Endothelial cell of umbilical vein (primary cell): ENCODE measurements at regions not wholly inside any gene's neighbourhood (a gene's known extent, or its start where the extent isn't known, plus 50 kb on each side); places are given as distances from the start of the nearest gene placed in this dataset.

Source experiments
- BruUV-seq: library from RNA; stranded (reverse); fragments of 400-500 nt; replicated peaks from 2 replicates; lab custom pipeline; 2021; lab: Mats Ljungman, UMichigan
- CTCF ChIA-PET: fragments of 300-600, 350-600 bp; sonication (Branson Sonifier 250); formaldehyde crosslinking; loops from one replicate; lab custom pipeline; 2021; ENCODE audit warnings: antibody characterized with exemption, inconsistent platforms; lab: Charles Lee
- POLR2A ChIA-PET: fragments of 300-600, 350-600 bp; sonication (Branson Sonifier 250); formaldehyde crosslinking; loops from one replicate; lab custom pipeline; 2021; ENCODE audit warnings: antibody characterized with exemption, inconsistent platforms; lab: Charles Lee
- DNase-seq: peaks from one replicate; pipeline ENCODE4 v3.0.0-alpha.2; 2011; ENCODE audit warnings: low read depth, low spot score
- FAIRE-seq: peaks from 2 replicates; lab custom pipeline; 2011; peaks lifted over from hg19 to GRCh38; lab: Jason Lieb, UNC
- H2AFZ ChIP-seq: 2 replicates; pipeline ENCODE4 v1.6.0; 2012; ENCODE audit warnings: low read depth, low read length, control low read depth, inconsistent platforms
- H3K27ac ChIP-seq: 2 replicates; pipeline ENCODE4 v1.5.1; 2011; ENCODE audit warnings: low read depth, mild to moderate bottlenecking, control low read depth, low read length, moderate library complexity; ENCODE audit not compliant: insufficient read depth
- H3K27me3 ChIP-seq, 2 experiments: 2 replicates each; pipeline versions ENCODE4 v1.6.0 to v1.6.1; 2011; ENCODE audit warnings: low read length in 2 of 2, mixed read lengths in 1 of 2; ENCODE audit not compliant: control insufficient read depth in 2 of 2, insufficient read depth in 2 of 2
- H3K36me3 ChIP-seq, 2 experiments: 2 replicates in 1 of 2; 3 replicates in 1 of 2; pipeline ENCODE4 v1.5.1; 2011; ENCODE audit warnings: low read length in 2 of 2, mild to moderate bottlenecking in 1 of 2, moderate library complexity in 1 of 2; ENCODE audit not compliant: control insufficient read depth in 2 of 2, insufficient read depth in 2 of 2; ENCODE audit errors: extremely low read depth in 1 of 2
- H3K4me1 ChIP-seq: 3 replicates; pipeline ENCODE4 v1.5.1; 2011; ENCODE audit warnings: mild to moderate bottlenecking, low read length; ENCODE audit not compliant: control insufficient read depth, insufficient read depth; ENCODE audit errors: extremely low read depth
- H3K4me2 ChIP-seq: 2 replicates; pipeline ENCODE4 v1.6.1; 2011; ENCODE audit warnings: low read length, control low read depth, mixed read lengths; ENCODE audit not compliant: insufficient read depth
- H3K4me3 ChIP-seq, 3 experiments: fragments of 200-600 bp in 1 of 3; sonication (generic), shearing (Covaris generic) in 1 of 3; replicated peaks in 1 of 3; 2 replicates each; pipeline ENCODE4 v1.5.1; 2011 to 2016; ENCODE audit warnings: control low read depth in 3 of 3, low read length in 3 of 3, mild to moderate bottlenecking in 2 of 3, inconsistent platforms in 1 of 3, low read depth in 1 of 3, moderate library complexity in 1 of 3; ENCODE audit not compliant: insufficient read depth in 1 of 3
- H3K79me2 ChIP-seq: 2 replicates; pipeline ENCODE4 v1.6.0; 2012; ENCODE audit warnings: low read length, inconsistent platforms; ENCODE audit not compliant: control insufficient read depth, insufficient read depth
- H3K9ac ChIP-seq: replicated peaks from 2 replicates; pipeline ENCODE3; 2011; ENCODE audit warnings: low read length, control low read depth; ENCODE audit not compliant: insufficient read depth; ENCODE audit errors: extremely low read depth
- H3K9me1 ChIP-seq: replicated peaks from 3 replicates; pipeline ENCODE4 v1.6.0; 2011; ENCODE audit warnings: mild to moderate bottlenecking, low read length; ENCODE audit not compliant: control insufficient read depth, insufficient read depth; ENCODE audit errors: extremely low read depth
- H3K9me3 ChIP-seq: replicated peaks from 2 replicates; pipeline ENCODE4 v1.5.1; 2012; ENCODE audit warnings: low read length, inconsistent platforms; ENCODE audit not compliant: control insufficient read depth, insufficient read depth
- H4K20me1 ChIP-seq: replicated peaks from 2 replicates; pipeline ENCODE3; 2011; ENCODE audit warnings: mild to moderate bottlenecking, low read length; ENCODE audit not compliant: control insufficient read depth, insufficient read depth; ENCODE audit errors: extremely low read depth
- CTCF ChIP-seq, 2 donors: IDR thresholded peaks; 1 replicate in 1 of 2; 2 replicates in 1 of 2; pipeline ENCODE4 v1.5.1; 2011; ENCODE audit warnings: low read length in 2 of 2, mild to moderate bottlenecking in 2 of 2, moderate library complexity in 2 of 2, control low read depth in 1 of 2, inconsistent platforms in 1 of 2, low read depth in 1 of 2; ENCODE audit not compliant: insufficient read depth in 1 of 2; ENCODE audit errors: extremely low read depth in 1 of 2
- EZH2 ChIP-seq: IDR thresholded peaks from 2 replicates; pipeline ENCODE4 v1.6.1; 2012; ENCODE audit warnings: borderline replicate concordance, low read depth, mild to moderate bottlenecking, moderate library complexity, low read length, inconsistent platforms; ENCODE audit not compliant: severe bottlenecking
- FOS ChIP-seq: IDR thresholded peaks from 2 replicates; pipeline ENCODE4 v1.6.1; 2011; ENCODE audit warnings: mild to moderate bottlenecking, low read length, moderate library complexity, borderline replicate concordance; ENCODE audit not compliant: insufficient read depth
- GATA2 ChIP-seq: IDR thresholded peaks from 2 replicates; pipeline ENCODE4 v1.7.0; 2011; ENCODE audit warnings: low read depth, mild to moderate bottlenecking, moderate library complexity, mixed read lengths, low read length; ENCODE audit not compliant: insufficient read length, insufficient read depth
- JUN ChIP-seq: IDR thresholded peaks from 2 replicates; pipeline ENCODE4 v1.6.1; 2011; ENCODE audit warnings: borderline replicate concordance, low read depth; ENCODE audit not compliant: insufficient read length, insufficient read depth
- MYC ChIP-seq: IDR thresholded peaks from one replicate; pipeline ENCODE4 v1.6.1; 2011; ENCODE audit warnings: mild to moderate bottlenecking, low read depth, low read length
- POLR2A ChIP-seq: IDR thresholded peaks from 2 replicates; pipeline ENCODE4 v1.6.1; 2012; ENCODE audit warnings: low read depth, mild to moderate bottlenecking, control low read depth, low read length
- POLR2AphosphoS5 ChIP-seq: IDR thresholded peaks from 2 replicates; pipeline ENCODE4 v1.6.1; 2012; ENCODE audit warnings: low read depth, mild to moderate bottlenecking, control low read depth, low read length, moderate library complexity; ENCODE audit not compliant: insufficient read depth
- dilution Hi-C: fragments of 300-500 bp; cut with MboI; formaldehyde crosslinking; loops from one replicate; pipeline ENCODE4 v1.15.0; 2019; ENCODE audit warnings: low sequenced_read_pairs; ENCODE audit not compliant: extremely low pct_ligation_motif_present
- intact Hi-C: fragments of 100-400 bp; cut with micrococcal nuclease; formaldehyde crosslinking; loops from one replicate; pipeline ENCODE4 v1.10.0; 2022
- TF ChIP-seq, protein P1 (sequence below): IDR thresholded peaks from 2 replicates; pipeline ENCODE4 v1.6.1; 2011; ENCODE audit not compliant: insufficient read depth, insufficient read length

- BruUV-seq: no TSS peak
- no peaks in the 10 kb centered on the region for H3K36me3 ChIP-seq
- no peak overlapping the region for H2AFZ ChIP-seq
- FAIRE-seq: no peak
- no peak for DNase-seq
- dilution Hi-C loops: no loop called here
- no peak overlapping the region for H3K4me2 ChIP-seq
- no peak overlapping the region for H3K27ac ChIP-seq
- no peaks in the 10 kb centered on the region for H3K4me1 ChIP-seq
- H3K79me2 ChIP-seq: no peaks in the 10 kb centered on the region
- no peaks in the 10 kb centered on the region for H3K27me3 ChIP-seq
- TF ChIP-seq JUN (no peak), POLR2A (no peak), GATA2 (no peak), CTCF (IDR thresholded peaks at IDR 0.05; ENCODE audit: extremely low read depth in 1 of 2, insufficient read depth in 1 of 2, low read depth in 1 of 2, low read length in 2 of 2) (no peak), MYC (no peak), FOS (no peak), EZH2 (no peak), POLR2AphosphoS5 (no peak)
- TF ChIP-seq, protein P1, sequence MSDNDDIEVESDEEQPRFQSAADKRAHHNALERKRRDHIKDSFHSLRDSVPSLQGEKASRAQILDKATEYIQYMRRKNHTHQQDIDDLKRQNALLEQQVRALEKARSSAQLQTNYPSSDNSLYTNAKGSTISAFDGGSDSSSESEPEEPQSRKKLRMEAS: no peak
- H3K9me3 ChIP-seq: peaks cover 6% of the 10 kb centered on the region
- no peak overlapping the region for H3K4me3 ChIP-seq
- ChIA-PET POLR2A (no interaction called here), CTCF (no interaction called here)
- intact Hi-C loops: no loop called here
- no peaks in the 10 kb centered on the region for H4K20me1 ChIP-seq
- no peaks in the 10 kb centered on the region for H3K9me1 ChIP-seq
- no peak overlapping the region for H3K9ac ChIP-seq
Measured at GRCh38 chr7:69443136-69443535, 155.1 kb upstream of the AUTS2 start.
